Right renal pelvis (tissue), 4 donors: ENCODE measurements at regions not wholly inside any gene's neighbourhood (a gene's known extent, or its start where the extent isn't known, plus 50 kb on each side); places are given as distances from the start of the nearest gene placed in this dataset.

Experiments
- DNase-seq, 4 donors: peaks; one replicate each; pipeline ENCODE4 v3.0.0-alpha.2; 2013; ENCODE audit warnings: low read depth in 4 of 4, low spot score in 3 of 4, missing footprints in 1 of 4

- peak in 3 of 4 donors; percentile 8 to 15 (median 12) for DNase-seq
Measured at GRCh38 chr4:166594326-166594946, 639.9 kb downstream of the SPOCK3 start.

- DNase-seq, result no peak
Measured at GRCh38 chr4:166600264-166600663, 634.0 kb downstream of the SPOCK3 start.

GRCh38 chr4:166602068-166602467 lies 632.2 kb downstream of the SPOCK3 start:
- DNase-seq, result no peak

- no peak for DNase-seq
Measured at GRCh38 chr4:166622425-166622977, 611.8 kb downstream of the SPOCK3 start.

- DNase-seq, result no peak
Measured at GRCh38 chr4:166625018-166625637, 609.2 kb downstream of the SPOCK3 start.

GRCh38 chr4:166628454-166628853 lies 605.8 kb downstream of the SPOCK3 start:
- DNase-seq, result no peak

- DNase-seq, result no peak
Measured at GRCh38 chr4:166635367-166635766, 598.9 kb downstream of the SPOCK3 start.

- DNase-seq, result no peak
Measured at GRCh38 chr4:166637816-166638215, 596.5 kb downstream of the SPOCK3 start.

GRCh38 chr4:166655231-166655630 lies 579.1 kb downstream of the SPOCK3 start:
- DNase-seq, result no peak

- DNase-seq, result no peak
Measured at GRCh38 chr4:166655705-166656104, 578.6 kb downstream of the SPOCK3 start.

- DNase-seq, result no peak
Measured at GRCh38 chr4:166657261-166657660, 577.0 kb downstream of the SPOCK3 start.

GRCh38 chr4:166658585-166658984 lies 575.7 kb downstream of the SPOCK3 start:
- DNase-seq, result no peak

- no peak for DNase-seq
Measured at GRCh38 chr4:166662266-166662843, 571.9 kb downstream of the SPOCK3 start.

GRCh38 chr4:166670341-166670740 lies 564.0 kb downstream of the SPOCK3 start:
- DNase-seq, result no peak

- no peak for DNase-seq
Measured at GRCh38 chr4:166673911-166674310, 560.4 kb downstream of the SPOCK3 start.

GRCh38 chr4:166675411-166675810 lies 558.9 kb downstream of the SPOCK3 start:
- no peak for DNase-seq

- no peak for DNase-seq
Measured at GRCh38 chr4:166680796-166681195, 553.5 kb downstream of the SPOCK3 start.

GRCh38 chr4:166682200-166682599 lies 552.1 kb downstream of the SPOCK3 start:
- DNase-seq, result no peak
